Stimulated activated CD4-positive, alpha-beta T cell treated with anti-CD3 and anti-CD28 coated beads, Interleukin-15, amount 100 ng/mL, for 48 hours (primary cell): ENCODE measurements at regions not wholly inside any gene's neighbourhood (a gene's known extent, or its start where the extent isn't known, plus 50 kb on each side); places are given as distances from the start of the nearest gene placed in this dataset.

Source experiments
- DNase-seq, 2 donors: peaks; one replicate each; pipeline ENCODE4 v3.0.0-alpha.2; 2020; ENCODE audit warnings: low read depth in 2 of 2

GRCh38 chr10:44814929-44815328, 96.2 kb upstream of the TMEM72 start:
- DNase-seq = no peak

GRCh38 chr10:44818041-44818649, 93.0 kb upstream of the TMEM72 start:
- DNase-seq = no peak

GRCh38 chr10:44818701-44819127, 92.4 kb upstream of the TMEM72 start:
- DNase-seq = no peak

GRCh38 chr10:44820094-44820493, 91.0 kb upstream of the TMEM72 start:
- DNase-seq = no peak

GRCh38 chr10:44821290-44821689, 89.8 kb upstream of the TMEM72 start:
- DNase-seq = no peak

GRCh38 chr10:44822349-44822748, 88.8 kb upstream of the TMEM72 start:
- DNase-seq = no peak

GRCh38 chr10:44822966-44823365, 88.2 kb upstream of the TMEM72 start:
- no peak for DNase-seq

GRCh38 chr10:44824607-44825006, 86.5 kb upstream of the TMEM72 start:
- DNase-seq = no peak

- DNase-seq = no peak
These were observed 83.6 kb upstream of the TMEM72 start for GRCh38 chr10:44827431-44828006.

GRCh38 chr10:44828508-44829142, 82.5 kb upstream of the TMEM72 start:
- DNase-seq = no peak

GRCh38 chr10:44829426-44829825, 81.7 kb upstream of the TMEM72 start:
- DNase-seq = no peak

- no peak for DNase-seq
These were observed 81.1 kb upstream of the TMEM72 start for GRCh38 chr10:44830022-44830421.

- no peak for DNase-seq
These were observed 79.6 kb upstream of the TMEM72 start for GRCh38 chr10:44831581-44831980.

GRCh38 chr10:44832595-44833390, 78.3 kb upstream of the TMEM72 start:
- no peak for DNase-seq

GRCh38 chr10:44834131-44834530, 77.0 kb upstream of the TMEM72 start:
- DNase-seq = no peak

- DNase-seq = no peak
These were observed 75.8 kb upstream of the TMEM72 start for GRCh38 chr10:44835300-44835699.

- DNase-seq = no peak
These were observed 67.7 kb upstream of the TMEM72 start for GRCh38 chr10:44843484-44843883.

- no peak for DNase-seq
These were observed 65.6 kb upstream of the TMEM72 start for GRCh38 chr10:44845361-44846175.

- DNase-seq = no peak
These were observed 64.0 kb upstream of the TMEM72 start for GRCh38 chr10:44847110-44847509.

GRCh38 chr10:44848211-44848610, 62.9 kb upstream of the TMEM72 start:
- no peak for DNase-seq

GRCh38 chr10:44849936-44850335, 61.2 kb upstream of the TMEM72 start:
- DNase-seq = no peak
